ENCODE measurements at regions not wholly inside any gene's neighbourhood (a gene's known extent, or its start where the extent isn't known, plus 50 kb on each side); places are given as distances from the start of the nearest gene placed in this dataset.

DNA sequence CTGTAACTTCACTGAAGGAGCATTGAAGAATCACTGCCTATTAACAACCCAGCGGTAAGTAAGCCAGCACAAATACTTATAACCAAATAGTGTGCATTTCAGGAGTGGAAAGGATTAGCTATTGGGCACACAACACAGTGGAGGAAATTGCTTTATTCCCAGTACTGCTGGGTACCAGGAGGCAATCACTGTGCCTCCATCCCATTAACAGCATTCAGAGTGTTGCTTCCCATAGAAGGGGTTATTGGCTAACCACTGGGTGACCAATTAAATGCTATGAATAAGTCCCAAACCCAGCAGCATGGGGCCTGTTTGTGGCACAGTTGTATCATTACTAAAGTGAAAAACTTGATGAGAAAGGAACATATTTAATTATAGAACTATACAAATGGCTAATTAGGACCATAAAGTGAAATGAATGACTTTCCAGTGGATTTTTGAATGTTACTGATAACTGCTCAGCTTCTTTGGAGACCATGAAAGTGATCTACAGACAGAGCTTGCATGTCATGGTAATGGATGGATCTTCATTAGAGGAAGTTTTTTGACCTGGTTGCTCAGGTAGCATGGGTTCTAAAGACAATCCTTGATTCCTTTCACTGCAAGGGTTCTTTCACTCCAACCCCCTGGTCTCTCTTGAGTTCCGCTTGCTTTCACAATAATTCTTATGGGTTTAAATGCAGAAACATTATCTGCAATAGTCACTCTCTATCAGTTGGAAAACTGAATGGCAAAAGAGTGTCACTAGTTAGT is 413.3 kb upstream of the RORB start:
- no peak for TF ChIP-seq POLR2A (IDR thresholded peaks at IDR 0.05)
- TF ChIP-seq, protein P1, sequence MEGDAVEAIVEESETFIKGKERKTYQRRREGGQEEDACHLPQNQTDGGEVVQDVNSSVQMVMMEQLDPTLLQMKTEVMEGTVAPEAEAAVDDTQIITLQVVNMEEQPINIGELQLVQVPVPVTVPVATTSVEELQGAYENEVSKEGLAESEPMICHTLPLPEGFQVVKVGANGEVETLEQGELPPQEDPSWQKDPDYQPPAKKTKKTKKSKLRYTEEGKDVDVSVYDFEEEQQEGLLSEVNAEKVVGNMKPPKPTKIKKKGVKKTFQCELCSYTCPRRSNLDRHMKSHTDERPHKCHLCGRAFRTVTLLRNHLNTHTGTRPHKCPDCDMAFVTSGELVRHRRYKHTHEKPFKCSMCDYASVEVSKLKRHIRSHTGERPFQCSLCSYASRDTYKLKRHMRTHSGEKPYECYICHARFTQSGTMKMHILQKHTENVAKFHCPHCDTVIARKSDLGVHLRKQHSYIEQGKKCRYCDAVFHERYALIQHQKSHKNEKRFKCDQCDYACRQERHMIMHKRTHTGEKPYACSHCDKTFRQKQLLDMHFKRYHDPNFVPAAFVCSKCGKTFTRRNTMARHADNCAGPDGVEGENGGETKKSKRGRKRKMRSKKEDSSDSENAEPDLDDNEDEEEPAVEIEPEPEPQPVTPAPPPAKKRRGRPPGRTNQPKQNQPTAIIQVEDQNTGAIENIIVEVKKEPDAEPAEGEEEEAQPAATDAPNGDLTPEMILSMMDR (IDR thresholded peaks at IDR 0.05) = no peak

Measured in testis (tissue), 2 donors.